ENCODE measurements at regions not wholly inside any gene's neighbourhood (a gene's known extent, or its start where the extent isn't known, plus 50 kb on each side); places are given as distances from the start of the nearest gene placed in this dataset.

- peaks cover 8% of the 10 kb centered on the region for H3K4me1 ChIP-seq (ENCODE audit: control insufficient read depth, extremely low read depth, insufficient read depth, low read length)
- no peaks in the 10 kb centered on the region for H3K9me1 ChIP-seq (ENCODE audit: control insufficient read depth, extremely low read depth, insufficient read depth, low read length)
- no peaks in the 10 kb centered on the region for H3K79me2 ChIP-seq (ENCODE audit: control insufficient read depth, insufficient read depth, low read length)
- no peak overlapping the region for H3K4me3 ChIP-seq (ENCODE audit: control insufficient read depth in 2 of 3, extremely low read depth in 1 of 3, insufficient read depth in 2 of 3, low read depth in 1 of 3, low read length in 3 of 3)
- dilution Hi-C loops (cut with MboI; ENCODE audit: extremely low pct_ligation_motif_present, low sequenced_read_pairs): no loop called here
- DNase-seq (ENCODE audit: low read depth, low spot score) (no peak), FAIRE-seq (no peak)
- H4K20me1 ChIP-seq (ENCODE audit: control insufficient read depth, extremely low read depth, insufficient read depth, low read length): no peaks in the 10 kb centered on the region
- peaks cover 3% of the 10 kb centered on the region for H3K27me3 ChIP-seq (ENCODE audit: control insufficient read depth, extremely low read depth, insufficient read depth, low read length)
- no peak overlapping the region for H3K9ac ChIP-seq (ENCODE audit: control insufficient read depth, extremely low read depth, insufficient read depth, low read length)
- no peak overlapping the region for H2AFZ ChIP-seq (ENCODE audit: control insufficient read depth, low read length)
- TF ChIP-seq CTCF (optimal IDR thresholded peaks at IDR 0.05 in 1 of 3, IDR thresholded peaks at IDR 0.05 in 1 of 3, conservative IDR thresholded peaks at IDR 0.05 in 1 of 3; ENCODE audit: extremely low read depth in 1 of 3, insufficient read depth in 2 of 3, low read length in 3 of 3) (no peak), EZH2 (IDR thresholded peaks at IDR 0.05; ENCODE audit: low read length) (no peak)
- no peak overlapping the region for H3K27ac ChIP-seq (ENCODE audit: control insufficient read depth, insufficient read depth, low read length)
- no peaks in the 10 kb centered on the region for H3K9me3 ChIP-seq (ENCODE audit: control insufficient read depth, low read depth, low read length)
- no peaks in the 10 kb centered on the region for H3K36me3 ChIP-seq (ENCODE audit: control insufficient read depth in 2 of 2, extremely low read depth in 1 of 2, insufficient read depth in 2 of 2, low read length in 2 of 2)
- no peak overlapping the region for H3K4me2 ChIP-seq (ENCODE audit: control insufficient read depth, extremely low read depth, insufficient read depth, low read depth, low read length)
Measured at GRCh38 chr6:27088068-27088467, 159.4 kb upstream of the PRSS16 start.

- Histone ChIP-seq H3K27ac (ENCODE audit: control insufficient read depth, insufficient read depth, low read length) (no peak overlapping the region), H3K9ac (ENCODE audit: control insufficient read depth, extremely low read depth, insufficient read depth, low read length) (peak overlapping the region; percentile 26)
- peak; percentile 89 for FAIRE-seq
Measured at GRCh38 chr6:27091661-27092315, 155.7 kb upstream of the PRSS16 start.

More at GRCh38 chr6:27091661-27092315, 155.7 kb upstream of the PRSS16 start:
- H3K79me2 ChIP-seq (ENCODE audit: control insufficient read depth, insufficient read depth, low read length): no peaks in the 10 kb centered on the region
- no peaks in the 10 kb centered on the region for H3K9me3 ChIP-seq (ENCODE audit: control insufficient read depth, low read depth, low read length)
- no peaks in the 10 kb centered on the region for H3K36me3 ChIP-seq (ENCODE audit: control insufficient read depth in 2 of 2, extremely low read depth in 1 of 2, insufficient read depth in 2 of 2, low read length in 2 of 2)
- peak; percentile 41 for DNase-seq (ENCODE audit: low read depth, low spot score)
- peak overlapping the region; percentile 71 for H2AFZ ChIP-seq (ENCODE audit: control insufficient read depth, low read length)
- dilution Hi-C loops (cut with MboI; ENCODE audit: extremely low pct_ligation_motif_present, low sequenced_read_pairs): no loop called here
- no peaks in the 10 kb centered on the region for H3K27me3 ChIP-seq (ENCODE audit: control insufficient read depth, extremely low read depth, insufficient read depth, low read length)
- no peaks in the 10 kb centered on the region for H3K9me1 ChIP-seq (ENCODE audit: control insufficient read depth, extremely low read depth, insufficient read depth, low read length)
- peak overlapping the region; percentile 27 to 74 (median 55) for H3K4me3 ChIP-seq (ENCODE audit: control insufficient read depth in 2 of 3, extremely low read depth in 1 of 3, insufficient read depth in 2 of 3, low read depth in 1 of 3, low read length in 3 of 3)
- no peak for TF ChIP-seq CTCF (optimal IDR thresholded peaks at IDR 0.05 in 1 of 3, IDR thresholded peaks at IDR 0.05 in 1 of 3, conservative IDR thresholded peaks at IDR 0.05 in 1 of 3; ENCODE audit: extremely low read depth in 1 of 3, insufficient read depth in 2 of 3, low read length in 3 of 3)
- no peak for TF ChIP-seq EZH2 (IDR thresholded peaks at IDR 0.05; ENCODE audit: low read length)
- H3K4me2 ChIP-seq (ENCODE audit: control insufficient read depth, extremely low read depth, insufficient read depth, low read depth, low read length): peak overlapping the region; percentile 99
- peaks cover 15% of the 10 kb centered on the region for H3K4me1 ChIP-seq (ENCODE audit: control insufficient read depth, extremely low read depth, insufficient read depth, low read length)
- no peaks in the 10 kb centered on the region for H4K20me1 ChIP-seq (ENCODE audit: control insufficient read depth, extremely low read depth, insufficient read depth, low read length)
